GM23338 (cell line): ENCODE measurements at regions not wholly inside any gene's neighbourhood (a gene's known extent, or its start where the extent isn't known, plus 50 kb on each side); places are given as distances from the start of the nearest gene placed in this dataset.

Source experiments
- ATAC-seq: fragments of 200-7000 bp; cut with Tn5 transposase; 3 replicates; pipeline ENCODE4 v1.9.1; 2020
- DNase-seq: peaks from one replicate; pipeline ENCODE4 v3.0.0-alpha.2; 2015; ENCODE audit warnings: low spot score
- H2AFZ ChIP-seq: fragments of 200-600 bp; sonication (generic); 2 replicates; pipeline ENCODE4 v1.8.0; 2016; ENCODE audit warnings: antibody characterized with exemption, mild to moderate bottlenecking, moderate library complexity
- H3F3A ChIP-seq: fragments of 200-600 bp; sonication (generic); replicated peaks from 2 replicates; pipeline ENCODE4 v1.8.0; 2017; ENCODE audit warnings: antibody characterized with exemption, mixed run types, low read depth
- H3K27ac ChIP-seq: fragments of 200-600 bp; sonication (generic); 2 replicates; pipeline ENCODE4 v1.6.1; 2016; ENCODE audit warnings: low read depth
- H3K27me3 ChIP-seq: fragments of 200-600 bp; sonication (generic); 2 replicates; pipeline ENCODE4 v1.8.0; 2016; ENCODE audit warnings: mild to moderate bottlenecking, mixed run types, moderate library complexity; ENCODE audit not compliant: insufficient read depth
- H3K36me3 ChIP-seq: fragments of 200-600 bp; sonication (generic); 2 replicates; pipeline ENCODE4 v1.8.0; 2016; ENCODE audit warnings: mild to moderate bottlenecking; ENCODE audit not compliant: insufficient read depth
- H3K4me1 ChIP-seq: fragments of 200-600 bp; sonication (generic); 2 replicates; pipeline ENCODE4 v1.8.0; 2016; ENCODE audit warnings: mild to moderate bottlenecking, moderate library complexity; ENCODE audit not compliant: insufficient read depth
- H3K4me2 ChIP-seq: fragments of 200-600 bp; sonication (generic); 2 replicates; pipeline ENCODE4 v1.7.1; 2017; ENCODE audit warnings: mixed run types
- H3K4me3 ChIP-seq: fragments of 200-600 bp; sonication (generic); 2 replicates; pipeline ENCODE4 v1.6.1; 2016; ENCODE audit warnings: mixed run types
- H3K79me2 ChIP-seq: fragments of 200-600 bp; sonication (generic); replicated peaks from 2 replicates; pipeline ENCODE4 v1.8.0; 2017; ENCODE audit warnings: mild to moderate bottlenecking; ENCODE audit not compliant: insufficient read depth
- H3K9me2 ChIP-seq: fragments of 200-600 bp; sonication (generic); 2 replicates; pipeline ENCODE4 v1.8.0; 2017; ENCODE audit not compliant: insufficient read depth
- H4K20me1 ChIP-seq: fragments of 200-600 bp; sonication (generic); replicated peaks from 2 replicates; pipeline ENCODE4 v1.8.0; 2017; ENCODE audit warnings: mild to moderate bottlenecking; ENCODE audit not compliant: insufficient read depth
- H3K27ac Mint-ChIP-seq: 2 replicates; pipeline ENCODE4 v1.8.0; 2020; ENCODE audit warnings: inconsistent platforms, mild to moderate bottlenecking, moderate library complexity, mixed read lengths
- H3K27me3 Mint-ChIP-seq: 3 replicates; pipeline ENCODE4 v1.8.0; 2022; ENCODE audit warnings: low read depth, mild to moderate bottlenecking, moderate library complexity, mixed read lengths, inconsistent platforms; ENCODE audit not compliant: insufficient read depth, poor library complexity
- H3K36me3 Mint-ChIP-seq: 3 replicates; pipeline ENCODE4 v1.8.0; 2021; ENCODE audit warnings: low read depth, mild to moderate bottlenecking, inconsistent platforms, moderate library complexity, mixed read lengths
- H3K4me1 Mint-ChIP-seq: 3 replicates; pipeline ENCODE4 v1.8.0; 2020; ENCODE audit warnings: mild to moderate bottlenecking, inconsistent platforms, mixed read lengths
- H3K4me3 Mint-ChIP-seq: 3 replicates; pipeline ENCODE4 v1.8.0; 2021; ENCODE audit warnings: moderate library complexity, mild to moderate bottlenecking, inconsistent platforms, mixed read lengths
- H3K9me3 Mint-ChIP-seq: 3 replicates; pipeline ENCODE4 v1.8.0; 2020; ENCODE audit warnings: moderate library complexity, mild to moderate bottlenecking, inconsistent platforms, mixed read lengths
- CREB1 ChIP-seq: fragments of 250-450 bp; sonication (Bioruptor Pico); IDR thresholded peaks from 2 replicates; pipeline ENCODE4 v1.5.0; 2020; ENCODE audit warnings: low read depth, mild to moderate bottlenecking, moderate library complexity
- ETS1 ChIP-seq: IDR thresholded peaks from 2 replicates; pipeline ENCODE4 v1.6.1; 2016; ENCODE audit warnings: antibody characterized with exemption
- EZH2 ChIP-seq: fragments of 200-600 bp; sonication (generic); IDR thresholded peaks from one replicate; pipeline ENCODE4 v1.8.0; 2017; ENCODE audit warnings: antibody characterized with exemption, mild to moderate bottlenecking, low read depth; ENCODE audit not compliant: unreplicated experiment
- EZH2phosphoT487 ChIP-seq: fragments of 200-600 bp; sonication (generic); IDR thresholded peaks from one replicate; pipeline ENCODE4 v1.8.1; 2018; ENCODE audit warnings: antibody characterized with exemption; ENCODE audit not compliant: unreplicated experiment
- JUNB ChIP-seq: IDR thresholded peaks from one replicate; pipeline ENCODE4 v1.6.1; 2016; ENCODE audit warnings: antibody characterized with exemption; ENCODE audit not compliant: unreplicated experiment
- STAT1 ChIP-seq: IDR thresholded peaks from one replicate; pipeline ENCODE4 v1.6.1; 2016; ENCODE audit warnings: antibody characterized with exemption; ENCODE audit not compliant: unreplicated experiment
- ZNF114 ChIP-seq: fragments of 250-450 bp; sonication (Bioruptor Pico); IDR thresholded peaks from 2 replicates; pipeline ENCODE4 v1.5.0; 2020; ENCODE audit warnings: mild to moderate bottlenecking, moderate library complexity
- ZNF331 ChIP-seq: fragments of 250-450 bp; sonication (Bioruptor Pico); IDR thresholded peaks from 2 replicates; pipeline ENCODE4 v1.5.0; 2020; ENCODE audit warnings: low read depth, mild to moderate bottlenecking, moderate library complexity
- TF ChIP-seq, protein P1 (sequence below): IDR thresholded peaks from one replicate; pipeline ENCODE4 v1.6.1; 2018; ENCODE audit warnings: antibody characterized with exemption; ENCODE audit not compliant: unreplicated experiment
- TF ChIP-seq, protein P2 (sequence below), 2 experiments: fragments of 200-600 bp in 1 of 2; sonication (generic) in 1 of 2; conservative IDR thresholded peaks; 2 replicates each; pipeline versions ENCODE4 v1.5.1 to v1.6.1; 2016 to 2017; ENCODE audit warnings: antibody characterized with exemption in 2 of 2, low read depth in 2 of 2, mild to moderate bottlenecking in 2 of 2, moderate library complexity in 1 of 2

DNA sequence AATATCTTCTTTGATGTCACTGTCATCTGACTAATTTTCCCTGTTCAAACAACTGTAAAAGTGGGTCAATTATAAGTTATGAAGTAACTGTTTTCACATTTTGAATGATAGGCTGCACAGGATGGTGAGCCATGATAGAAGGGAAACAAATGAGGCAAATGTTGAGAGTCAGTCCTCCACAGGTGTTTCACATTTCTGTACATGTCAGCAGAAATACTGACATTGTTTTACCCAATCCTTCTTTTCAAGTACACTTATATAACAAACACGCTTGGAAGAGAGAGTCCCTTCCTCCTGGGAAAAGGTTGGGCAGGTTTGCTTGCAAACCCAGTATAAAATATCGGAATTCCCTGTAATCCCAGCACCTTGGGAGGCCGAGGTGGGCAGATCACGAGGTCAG lies 1251.5 kb downstream of the SLC16A7 start (continued):
- no peak for TF ChIP-seq ZNF331 (CRISPR knock-in tag)
- no peak for TF ChIP-seq STAT1
- no peak for TF ChIP-seq CREB1
- no peak for TF ChIP-seq EZH2phosphoT487
- no peak for TF ChIP-seq ZNF114 (CRISPR knock-in tag)

DNA sequence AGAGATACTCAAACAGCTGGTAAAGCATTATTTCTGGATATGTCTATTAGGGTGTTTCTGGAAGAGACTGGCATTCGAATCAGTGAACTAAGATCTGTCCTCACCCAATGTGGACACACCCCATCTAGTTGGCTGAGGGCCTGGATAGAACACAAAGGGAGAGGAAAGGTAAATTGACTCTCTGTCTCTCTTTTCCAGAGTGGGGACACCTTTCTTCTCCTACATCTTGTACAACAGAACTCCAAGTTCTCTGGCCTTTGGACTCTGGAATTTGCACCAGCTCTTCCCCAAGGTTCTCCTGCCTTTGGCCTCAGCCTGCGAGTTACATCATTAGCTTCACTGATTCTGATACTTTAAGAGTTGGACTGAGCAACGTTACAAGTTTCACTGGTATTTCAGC lies 1253.9 kb downstream of the SLC16A7 start:
- TF ChIP-seq, protein P1, sequence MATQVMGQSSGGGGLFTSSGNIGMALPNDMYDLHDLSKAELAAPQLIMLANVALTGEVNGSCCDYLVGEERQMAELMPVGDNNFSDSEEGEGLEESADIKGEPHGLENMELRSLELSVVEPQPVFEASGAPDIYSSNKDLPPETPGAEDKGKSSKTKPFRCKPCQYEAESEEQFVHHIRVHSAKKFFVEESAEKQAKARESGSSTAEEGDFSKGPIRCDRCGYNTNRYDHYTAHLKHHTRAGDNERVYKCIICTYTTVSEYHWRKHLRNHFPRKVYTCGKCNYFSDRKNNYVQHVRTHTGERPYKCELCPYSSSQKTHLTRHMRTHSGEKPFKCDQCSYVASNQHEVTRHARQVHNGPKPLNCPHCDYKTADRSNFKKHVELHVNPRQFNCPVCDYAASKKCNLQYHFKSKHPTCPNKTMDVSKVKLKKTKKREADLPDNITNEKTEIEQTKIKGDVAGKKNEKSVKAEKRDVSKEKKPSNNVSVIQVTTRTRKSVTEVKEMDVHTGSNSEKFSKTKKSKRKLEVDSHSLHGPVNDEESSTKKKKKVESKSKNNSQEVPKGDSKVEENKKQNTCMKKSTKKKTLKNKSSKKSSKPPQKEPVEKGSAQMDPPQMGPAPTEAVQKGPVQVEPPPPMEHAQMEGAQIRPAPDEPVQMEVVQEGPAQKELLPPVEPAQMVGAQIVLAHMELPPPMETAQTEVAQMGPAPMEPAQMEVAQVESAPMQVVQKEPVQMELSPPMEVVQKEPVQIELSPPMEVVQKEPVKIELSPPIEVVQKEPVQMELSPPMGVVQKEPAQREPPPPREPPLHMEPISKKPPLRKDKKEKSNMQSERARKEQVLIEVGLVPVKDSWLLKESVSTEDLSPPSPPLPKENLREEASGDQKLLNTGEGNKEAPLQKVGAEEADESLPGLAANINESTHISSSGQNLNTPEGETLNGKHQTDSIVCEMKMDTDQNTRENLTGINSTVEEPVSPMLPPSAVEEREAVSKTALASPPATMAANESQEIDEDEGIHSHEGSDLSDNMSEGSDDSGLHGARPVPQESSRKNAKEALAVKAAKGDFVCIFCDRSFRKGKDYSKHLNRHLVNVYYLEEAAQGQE, result no peak
- TF ChIP-seq ZNF331 (CRISPR knock-in tag) (no peak), EZH2 (no peak)
- Histone ChIP-seq H3K79me2 (no peaks in the 10 kb centered on the region), H3K4me1 (no peaks in the 10 kb centered on the region), H4K20me1 (no peaks in the 10 kb centered on the region), H3K4me3 (no peak overlapping the region), H3K27ac (no peak overlapping the region), H2AFZ (no peak overlapping the region), H3K27me3 (no peaks in the 10 kb centered on the region), H3K4me2 (no peak overlapping the region), H3K9me2 (no peaks in the 10 kb centered on the region), H3K36me3 (no peaks in the 10 kb centered on the region), H3F3A (no peaks in the 10 kb centered on the region)
- Mint-ChIP-seq H3K36me3 (no peaks in the 10 kb centered on the region), H3K9me3 (no peaks in the 10 kb centered on the region), H3K27me3 (no peaks in the 10 kb centered on the region), H3K27ac (no peak overlapping the region), H3K4me1 (no peaks in the 10 kb centered on the region), H3K4me3 (no peak overlapping the region)
- no peak for DNase-seq
- no peak for ATAC-seq

DNA sequence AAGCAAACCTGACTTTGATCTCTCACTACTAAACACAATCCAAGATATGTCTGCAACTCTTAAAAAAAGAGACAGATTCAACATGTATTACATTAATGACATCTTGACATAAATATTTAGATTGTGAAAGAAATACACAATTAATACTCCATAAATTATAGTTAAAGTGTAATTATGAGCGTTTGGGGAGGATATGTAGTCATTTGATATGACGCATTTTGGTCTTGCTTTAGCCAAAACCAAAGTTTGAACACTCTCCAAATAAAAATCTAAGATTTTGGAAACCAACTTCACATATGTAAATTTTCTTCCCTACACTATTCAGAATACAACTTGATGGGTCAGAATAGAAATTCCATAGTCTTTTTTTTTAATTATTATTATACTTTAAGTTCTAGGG lies 1257.6 kb downstream of the SLC16A7 start:
- Mint-ChIP-seq H3K27me3 (no peaks in the 10 kb centered on the region), H3K4me1 (no peaks in the 10 kb centered on the region), H3K9me3 (peaks cover 6% of the 10 kb centered on the region; the same call in 1 of the 3 replicates), H3K4me3 (no peak overlapping the region), H3K36me3 (no peaks in the 10 kb centered on the region), H3K27ac (no peak overlapping the region)
- Histone ChIP-seq H3K27me3 (no peaks in the 10 kb centered on the region), H4K20me1 (no peaks in the 10 kb centered on the region), H3K4me3 (no peak overlapping the region), H3K27ac (no peak overlapping the region), H3K79me2 (no peaks in the 10 kb centered on the region), H3K4me1 (no peaks in the 10 kb centered on the region), H3F3A (no peaks in the 10 kb centered on the region), H3K9me2 (no peaks in the 10 kb centered on the region), H3K4me2 (no peak overlapping the region), H3K36me3 (no peaks in the 10 kb centered on the region), H2AFZ (no peak overlapping the region)
- ATAC-seq, result no peak
- no peak for DNase-seq
- no peak for TF ChIP-seq CREB1
- no peak for TF ChIP-seq ETS1
- no peak for TF ChIP-seq JUNB
- no peak for TF ChIP-seq ZNF331 (CRISPR knock-in tag)
- TF ChIP-seq EZH2phosphoT487, result no peak
- TF ChIP-seq ZNF114 (CRISPR knock-in tag), result no peak
- TF ChIP-seq, protein P2, sequence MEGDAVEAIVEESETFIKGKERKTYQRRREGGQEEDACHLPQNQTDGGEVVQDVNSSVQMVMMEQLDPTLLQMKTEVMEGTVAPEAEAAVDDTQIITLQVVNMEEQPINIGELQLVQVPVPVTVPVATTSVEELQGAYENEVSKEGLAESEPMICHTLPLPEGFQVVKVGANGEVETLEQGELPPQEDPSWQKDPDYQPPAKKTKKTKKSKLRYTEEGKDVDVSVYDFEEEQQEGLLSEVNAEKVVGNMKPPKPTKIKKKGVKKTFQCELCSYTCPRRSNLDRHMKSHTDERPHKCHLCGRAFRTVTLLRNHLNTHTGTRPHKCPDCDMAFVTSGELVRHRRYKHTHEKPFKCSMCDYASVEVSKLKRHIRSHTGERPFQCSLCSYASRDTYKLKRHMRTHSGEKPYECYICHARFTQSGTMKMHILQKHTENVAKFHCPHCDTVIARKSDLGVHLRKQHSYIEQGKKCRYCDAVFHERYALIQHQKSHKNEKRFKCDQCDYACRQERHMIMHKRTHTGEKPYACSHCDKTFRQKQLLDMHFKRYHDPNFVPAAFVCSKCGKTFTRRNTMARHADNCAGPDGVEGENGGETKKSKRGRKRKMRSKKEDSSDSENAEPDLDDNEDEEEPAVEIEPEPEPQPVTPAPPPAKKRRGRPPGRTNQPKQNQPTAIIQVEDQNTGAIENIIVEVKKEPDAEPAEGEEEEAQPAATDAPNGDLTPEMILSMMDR (conservative IDR thresholded peaks at IDR 0.05; ENCODE audit: low read depth in 2 of 2), result no peak
